GM18867 (cell line): ENCODE measurements at regions not wholly inside any gene's neighbourhood (a gene's known extent, or its start where the extent isn't known, plus 50 kb on each side); places are given as distances from the start of the nearest gene placed in this dataset.

Source experiments
- ATAC-seq: cut with Tn5 transposase; IDR thresholded peaks from one replicate; pipeline ENCODE4 v1.9.1; 2021; ENCODE audit warnings: mild to moderate bottlenecking, moderate library complexity; ENCODE audit not compliant: unreplicated experiment

DNA sequence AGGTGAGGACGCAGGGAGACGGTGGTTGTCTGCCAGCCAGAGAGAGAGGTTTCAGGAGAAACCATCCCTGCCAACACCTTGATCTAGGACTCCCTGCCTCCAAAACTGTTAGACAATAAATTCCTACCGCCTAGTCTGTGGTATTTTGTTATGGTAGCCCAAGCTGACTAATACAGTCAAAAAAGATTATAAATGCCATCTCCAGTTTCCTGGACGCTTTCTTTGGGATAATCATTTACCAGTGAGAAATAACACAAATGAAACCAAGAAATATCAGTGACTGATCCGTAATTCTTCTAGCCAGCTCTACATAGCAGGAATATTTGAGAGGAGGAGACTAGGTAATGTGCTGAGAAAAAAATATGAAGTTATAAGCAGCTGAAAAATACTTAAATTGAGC is 707.8 kb upstream of the LMCD1 start:
- no peak for ATAC-seq

DNA sequence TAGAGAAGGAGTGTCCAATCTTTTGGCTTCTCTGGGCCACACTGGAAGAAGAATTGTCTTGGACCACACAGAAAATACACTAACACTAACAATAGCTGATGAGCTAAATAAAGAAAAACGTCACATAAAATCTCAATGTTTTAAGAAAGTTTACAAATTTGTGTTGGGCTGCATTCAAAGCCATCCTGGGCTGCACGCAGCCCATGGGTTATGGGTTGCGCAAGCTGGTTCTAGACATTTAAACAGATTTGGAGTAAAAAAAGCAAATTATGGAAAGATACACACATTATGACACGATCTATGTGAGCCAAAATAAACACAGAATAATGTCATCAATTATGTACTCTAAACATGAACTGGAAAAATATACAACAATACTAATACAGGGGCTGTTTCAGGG is 703.3 kb upstream of the LMCD1 start:
- no peak for ATAC-seq

GRCh38 chr3:7800006-7800780 is 701.4 kb upstream of the LMCD1 start:
- ATAC-seq: no peak

DNA sequence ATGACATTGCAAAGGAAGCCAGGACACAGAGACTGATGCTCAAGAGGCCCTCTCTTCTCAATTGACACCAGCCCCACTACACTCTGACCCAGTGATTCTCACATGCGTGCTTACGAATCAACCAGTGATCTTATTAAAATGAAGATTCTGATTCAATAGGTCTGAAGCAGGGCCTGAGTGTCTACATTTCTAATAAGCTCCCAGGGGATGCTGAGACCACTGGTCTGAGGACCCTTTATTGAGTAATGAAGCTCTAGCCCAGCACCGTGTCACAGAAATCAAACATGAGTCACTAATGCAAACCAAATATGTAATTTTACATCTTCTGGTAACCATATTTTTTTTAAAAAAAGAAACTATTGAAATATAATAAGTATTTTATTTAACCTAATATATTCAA is 689.1 kb upstream of the LMCD1 start:
- ATAC-seq: no peak

GRCh38 chr3:7813365-7813764 is 688.3 kb upstream of the LMCD1 start:
- ATAC-seq: no peak

GRCh38 chr3:7817239-7817638 is 684.4 kb upstream of the LMCD1 start:
- ATAC-seq: no peak

DNA sequence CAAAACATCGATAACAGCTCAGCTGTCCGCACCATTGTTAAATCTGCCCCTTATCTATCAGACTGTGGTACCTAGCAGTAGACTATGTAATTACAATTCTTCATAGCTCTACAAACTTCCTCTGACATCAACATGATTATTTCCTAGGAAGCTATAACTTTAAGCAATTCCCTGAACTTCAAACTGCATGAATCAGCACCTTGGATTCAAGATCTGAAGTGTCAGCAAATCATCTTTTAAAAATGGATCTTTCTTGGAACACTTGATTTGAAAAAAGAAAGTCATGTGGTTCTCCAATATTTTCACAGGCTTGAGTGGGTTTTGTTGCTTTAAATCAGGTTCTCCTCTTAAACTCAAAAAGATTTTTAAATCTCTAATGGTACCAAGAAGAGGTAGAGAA is 680.7 kb upstream of the LMCD1 start:
- ATAC-seq: no peak

DNA sequence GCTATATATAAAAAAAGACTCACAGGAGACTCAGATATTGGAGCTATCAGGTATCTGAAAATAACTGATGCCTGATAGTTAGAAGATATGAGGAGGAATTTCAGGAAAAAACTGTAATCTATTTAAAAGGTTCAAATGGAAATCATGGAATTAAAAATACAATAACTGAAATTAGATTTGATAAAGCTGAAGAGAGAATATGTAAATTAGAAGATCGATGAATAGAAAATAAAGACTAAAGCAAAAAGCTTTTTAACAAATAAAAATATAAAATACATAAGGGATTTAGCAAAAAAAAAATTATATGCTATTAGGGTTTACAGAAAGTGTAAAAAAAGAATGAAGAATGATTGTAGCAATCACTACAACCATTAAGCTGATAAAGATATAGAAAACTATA is 679.8 kb upstream of the LMCD1 start:
- ATAC-seq: no peak

GRCh38 chr3:7841451-7841850 is 660.2 kb upstream of the LMCD1 start:
- no peak for ATAC-seq

DNA sequence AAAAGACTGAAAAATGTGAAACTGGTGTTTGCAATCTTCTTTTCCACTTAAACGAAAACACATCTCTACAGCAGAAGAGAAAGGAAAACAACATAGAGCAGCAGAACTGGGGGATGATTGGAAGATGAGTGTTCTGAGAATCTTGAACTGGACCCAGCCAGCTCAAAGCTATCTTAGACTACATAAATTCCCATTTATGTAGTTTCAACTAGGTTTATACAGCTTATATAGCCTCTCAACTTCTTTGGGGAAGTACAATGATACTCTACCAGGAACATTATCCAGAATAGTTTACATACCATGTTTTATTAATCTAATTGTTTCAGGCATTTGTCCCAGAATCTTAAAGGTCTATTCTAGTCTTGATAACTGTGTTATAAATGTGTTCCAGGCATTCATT is 658.2 kb upstream of the LMCD1 start:
- ATAC-seq: no peak

DNA sequence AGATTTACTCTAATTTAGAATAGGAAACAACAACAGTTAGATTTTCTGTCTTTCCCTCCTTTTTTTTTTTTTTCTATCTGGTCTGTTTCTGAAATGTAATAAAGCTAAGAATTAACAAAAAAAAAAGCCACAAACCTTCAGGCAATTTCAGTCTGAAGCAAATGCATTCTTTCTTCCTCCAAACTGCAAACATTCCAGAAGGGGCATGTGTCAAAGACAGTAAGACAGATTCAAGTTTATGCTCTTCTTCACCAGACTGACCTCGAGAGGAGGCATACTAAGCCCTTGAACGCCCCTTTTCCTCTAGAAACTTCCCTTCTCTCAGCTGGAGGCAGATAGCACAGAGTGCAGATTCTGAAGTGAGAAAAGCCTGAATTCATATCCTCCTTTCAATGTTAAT is 654.6 kb upstream of the LMCD1 start:
- no peak for ATAC-seq

GRCh38 chr3:7847521-7847920 is 654.1 kb upstream of the LMCD1 start:
- ATAC-seq: no peak

DNA sequence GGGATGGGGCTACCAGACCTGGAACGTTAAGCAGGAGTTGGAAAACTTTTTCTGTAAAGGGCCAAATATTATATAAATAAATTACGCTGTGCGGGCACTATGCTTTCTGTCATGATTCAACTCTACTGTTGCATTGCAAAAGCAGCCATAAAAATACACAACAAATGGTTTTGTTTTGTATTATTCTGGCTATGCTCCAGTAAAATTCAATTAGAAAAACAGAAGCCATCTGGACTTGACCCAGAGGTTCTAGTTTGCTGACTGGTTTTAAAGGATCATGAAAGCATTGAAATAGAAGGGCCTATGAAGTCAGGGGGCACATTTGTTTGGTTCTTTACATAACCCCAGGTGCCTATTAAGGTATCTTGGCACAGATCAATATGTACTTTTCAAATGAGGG is 647.4 kb upstream of the LMCD1 start:
- ATAC-seq: no peak

DNA sequence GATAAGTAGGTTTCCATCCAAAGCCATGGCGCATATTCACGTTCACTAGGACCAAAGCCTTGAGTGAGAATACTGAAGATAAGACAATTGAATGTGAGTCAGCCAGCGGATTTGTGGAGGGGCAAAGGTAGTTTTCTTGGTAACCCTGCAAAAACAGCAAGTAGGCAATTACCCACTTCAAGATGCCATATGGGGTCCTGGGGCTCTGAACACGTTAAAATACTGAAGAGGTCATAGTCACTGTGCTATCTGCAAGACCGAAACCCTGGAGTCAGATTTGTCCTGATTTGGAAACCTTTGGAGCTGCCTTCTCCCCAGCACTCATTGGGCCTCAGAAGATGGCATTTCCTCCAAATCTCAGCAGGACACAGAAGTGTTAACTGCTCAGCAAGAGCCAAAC is 646.9 kb upstream of the LMCD1 start:
- no peak for ATAC-seq

- no peak for ATAC-seq
These were observed 636.0 kb upstream of the LMCD1 start for GRCh38 chr3:7865611-7866010.

DNA sequence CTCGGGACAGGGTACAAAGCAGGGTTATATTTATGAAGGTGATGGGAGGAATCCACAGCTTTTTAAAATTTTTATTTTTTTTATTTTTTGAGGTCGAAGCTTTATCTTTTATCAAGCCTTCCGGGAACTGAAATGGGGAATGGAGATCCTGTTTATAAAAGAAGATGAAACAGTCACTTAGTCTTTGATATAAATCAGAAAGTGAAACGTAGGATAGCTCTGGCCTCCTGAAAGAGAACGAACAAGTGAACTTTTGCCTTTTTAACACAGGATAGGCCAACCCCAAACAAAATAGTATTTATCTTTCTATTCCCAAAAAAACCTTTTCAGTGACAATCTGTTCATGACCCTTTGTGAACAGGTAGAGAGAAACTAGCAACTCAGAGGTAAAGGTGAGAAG is 634.0 kb upstream of the LMCD1 start:
- ATAC-seq: no peak

GRCh38 chr3:7871003-7871560 is 630.5 kb upstream of the LMCD1 start:
- no peak for ATAC-seq

DNA sequence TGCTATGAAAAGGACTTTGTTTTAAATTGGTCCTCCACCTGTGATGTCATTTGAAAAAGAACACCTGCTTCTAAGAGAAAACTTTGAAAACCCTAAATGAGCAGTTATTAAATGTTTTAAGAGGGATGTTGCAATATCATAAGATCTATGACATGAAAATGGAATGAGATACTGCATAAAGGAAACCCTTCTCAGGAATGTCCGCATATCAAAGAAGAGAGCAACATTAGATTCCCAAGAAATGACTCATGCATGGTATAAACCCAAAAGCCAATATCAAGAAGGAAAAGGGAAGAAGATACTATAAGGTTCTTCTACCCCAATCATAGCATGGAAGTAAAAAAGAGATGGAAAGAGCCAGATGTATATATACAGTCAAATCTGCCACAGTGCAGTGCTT is 627.5 kb upstream of the LMCD1 start:
- no peak for ATAC-seq

GRCh38 chr3:7875925-7876324 is 625.7 kb upstream of the LMCD1 start:
- ATAC-seq: no peak

GRCh38 chr3:7876741-7877297 is 624.8 kb upstream of the LMCD1 start:
- ATAC-seq: no peak

DNA sequence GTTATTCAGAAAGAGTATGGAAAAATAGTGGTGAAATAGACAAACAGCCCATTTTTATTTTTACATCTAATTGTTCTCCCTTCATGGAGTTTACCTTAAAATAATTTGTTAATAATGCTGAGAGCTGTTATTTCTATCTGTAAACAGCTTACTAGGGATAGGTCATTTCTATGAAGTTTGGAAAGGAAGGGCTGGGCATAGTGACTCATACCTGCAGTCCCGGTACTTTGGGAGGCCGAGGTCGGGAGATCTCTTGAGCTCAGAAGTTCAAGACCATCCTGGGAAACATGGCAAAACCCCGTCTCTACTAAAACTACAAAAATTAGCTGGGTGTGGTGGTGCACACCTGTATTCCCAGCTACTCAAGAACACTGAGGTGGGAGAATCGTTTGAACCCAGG is 624.3 kb upstream of the LMCD1 start:
- ATAC-seq: no peak

GRCh38 chr3:7879572-7879971 is 622.1 kb upstream of the LMCD1 start:
- ATAC-seq: no peak

DNA sequence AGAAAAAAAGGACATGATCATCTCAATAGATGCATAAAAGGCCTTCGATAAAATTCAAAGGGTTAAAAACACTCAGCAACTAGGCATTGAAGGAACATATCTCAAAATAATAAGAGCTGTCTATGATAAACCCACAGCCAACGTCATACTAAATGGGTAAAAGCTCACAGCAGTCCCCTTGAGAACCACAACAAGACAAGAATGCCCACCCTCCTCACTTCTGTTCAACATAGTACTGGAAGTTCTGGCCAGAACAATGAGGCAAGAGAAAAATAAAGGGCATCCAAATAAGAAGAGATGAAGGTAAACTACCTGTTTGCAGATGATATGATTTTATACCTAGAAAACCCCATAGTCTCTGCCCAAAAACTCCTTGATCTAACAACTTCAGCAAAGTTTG is 619.7 kb upstream of the LMCD1 start:
- ATAC-seq: no peak
